ENCODE measurements at regions not wholly inside any gene's neighbourhood (a gene's known extent, or its start where the extent isn't known, plus 50 kb on each side); places are given as distances from the start of the nearest gene placed in this dataset.

GRCh38 chr3:82736696-82737277 is 975.3 kb upstream of the GBE1 start:
- TF ChIP-seq POLR2AphosphoS5 (IDR thresholded peaks at IDR 0.05; ENCODE audit: low read depth) (no peak), CTCF (IDR thresholded peaks at IDR 0.05; ENCODE audit: insufficient read depth, low read length) (no peak), REST (IDR thresholded peaks at IDR 0.05; ENCODE audit: insufficient replicate concordance, low read depth) (no peak), SPI1 (IDR thresholded peaks at IDR 0.05; ENCODE audit: borderline replicate concordance, low read depth) (no peak), GABPA (IDR thresholded peaks at IDR 0.05; ENCODE audit: low read depth) (no peak)
- Histone ChIP-seq H3K27ac (replicated peaks) (no peak overlapping the region), H3K4me3 (replicated peaks; ENCODE audit: insufficient read depth, low read length) (no peak overlapping the region), H3K27me3 (ENCODE audit: insufficient read depth, poor library complexity, severe bottlenecking) (no peaks in the 10 kb centered on the region)
- DNase-seq (ENCODE audit: low read depth in 1 of 2, low spot score in 1 of 2), result no peak

- Histone ChIP-seq H3K27me3 (ENCODE audit: insufficient read depth, poor library complexity, severe bottlenecking) (no peaks in the 10 kb centered on the region), H3K27ac (replicated peaks) (no peak overlapping the region), H3K4me3 (replicated peaks; ENCODE audit: insufficient read depth, low read length) (no peak overlapping the region)
- no peak for TF ChIP-seq CTCF (IDR thresholded peaks at IDR 0.05; ENCODE audit: insufficient read depth, low read length)
- no peak for TF ChIP-seq REST (IDR thresholded peaks at IDR 0.05; ENCODE audit: insufficient replicate concordance, low read depth)
- TF ChIP-seq GABPA (IDR thresholded peaks at IDR 0.05; ENCODE audit: low read depth), result no peak
- TF ChIP-seq POLR2AphosphoS5 (IDR thresholded peaks at IDR 0.05; ENCODE audit: low read depth), result no peak
- TF ChIP-seq SPI1 (IDR thresholded peaks at IDR 0.05; ENCODE audit: borderline replicate concordance, low read depth), result no peak
- no peak for DNase-seq (ENCODE audit: low read depth in 1 of 2, low spot score in 1 of 2)
These were observed 953.8 kb upstream of the GBE1 start for GRCh38 chr3:82715091-82715856.

GRCh38 chr3:82707035-82707434 is 945.6 kb upstream of the GBE1 start:
- no peak for DNase-seq (ENCODE audit: low read depth in 1 of 2, low spot score in 1 of 2)
- Histone ChIP-seq H3K27ac (replicated peaks) (no peak overlapping the region), H3K4me3 (replicated peaks; ENCODE audit: insufficient read depth, low read length) (no peak overlapping the region), H3K27me3 (ENCODE audit: insufficient read depth, poor library complexity, severe bottlenecking) (no peaks in the 10 kb centered on the region)
- TF ChIP-seq SPI1 (IDR thresholded peaks at IDR 0.05; ENCODE audit: borderline replicate concordance, low read depth) (no peak), CTCF (IDR thresholded peaks at IDR 0.05; ENCODE audit: insufficient read depth, low read length) (no peak), GABPA (IDR thresholded peaks at IDR 0.05; ENCODE audit: low read depth) (no peak), REST (IDR thresholded peaks at IDR 0.05; ENCODE audit: insufficient replicate concordance, low read depth) (no peak), POLR2AphosphoS5 (IDR thresholded peaks at IDR 0.05; ENCODE audit: low read depth) (no peak)

Measured in HL-60 (cell line).